Dendritic cell treated with granulocyte-macrophage colony-stimulating factor and Interleukin-4, amounts not matched to agents 40 ng/mL and 50 ng/mL, for 4 days (primary cell): ENCODE measurements at regions not wholly inside any gene's neighbourhood (a gene's known extent, or its start where the extent isn't known, plus 50 kb on each side); places are given as distances from the start of the nearest gene placed in this dataset.

Source experiments
- H3K27ac Mint-ChIP-seq: one replicate; pipeline ENCODE4 v1.8.0; 2022; ENCODE audit warnings: mild to moderate bottlenecking, mixed read lengths
- H3K27me3 Mint-ChIP-seq: one replicate; pipeline ENCODE4 v1.8.0; 2022; ENCODE audit warnings: mild to moderate bottlenecking, mixed read lengths
- H3K36me3 Mint-ChIP-seq: one replicate; pipeline ENCODE4 v1.8.0; 2022; ENCODE audit warnings: low read depth, mixed read lengths
- H3K4me1 Mint-ChIP-seq: one replicate; pipeline ENCODE4 v1.8.0; 2022; ENCODE audit warnings: low read depth, mixed read lengths
- H3K4me3 Mint-ChIP-seq: one replicate; pipeline ENCODE4 v1.8.0; 2022; ENCODE audit warnings: mild to moderate bottlenecking, moderate library complexity, mixed read lengths
- H3K9me3 Mint-ChIP-seq: one replicate; pipeline ENCODE4 v1.8.0; 2022; ENCODE audit warnings: mixed read lengths
- intact Hi-C: fragments of 100-400 bp; cut with micrococcal nuclease; formaldehyde crosslinking; loops from one replicate; pipeline ENCODE4 v1.15.0; 2022

GRCh38 chr16:86383488-86384262 lies 126.7 kb upstream of the FOXF1 start:
- Mint-ChIP-seq H3K36me3 (no peaks in the 10 kb centered on the region), H3K4me3 (no peak overlapping the region), H3K9me3 (no peaks in the 10 kb centered on the region), H3K27ac (no peak overlapping the region), H3K27me3 (peaks cover 13% of the 10 kb centered on the region), H3K4me1 (peaks cover 11% of the 10 kb centered on the region)
- intact Hi-C loops: no loop called here

GRCh38 chr16:86384263-86384649 lies 126.1 kb upstream of the FOXF1 start:
- Mint-ChIP-seq H3K9me3 (no peaks in the 10 kb centered on the region), H3K4me1 (peaks cover 11% of the 10 kb centered on the region), H3K27ac (no peak overlapping the region), H3K36me3 (no peaks in the 10 kb centered on the region), H3K4me3 (no peak overlapping the region), H3K27me3 (peaks cover 14% of the 10 kb centered on the region)
- intact Hi-C loops: no loop called here

GRCh38 chr16:86384980-86385379 lies 125.3 kb upstream of the FOXF1 start:
- H3K9me3 Mint-ChIP-seq: no peaks in the 10 kb centered on the region
- intact Hi-C loops: no loop called here
- H3K36me3 Mint-ChIP-seq: no peaks in the 10 kb centered on the region
- H3K27me3 Mint-ChIP-seq: peaks cover 14% of the 10 kb centered on the region
- H3K4me1 Mint-ChIP-seq: peaks cover 11% of the 10 kb centered on the region
- no peak overlapping the region for H3K4me3 Mint-ChIP-seq
- no peak overlapping the region for H3K27ac Mint-ChIP-seq

- intact Hi-C loops: no loop called here
- H3K4me3 Mint-ChIP-seq: no peak overlapping the region
- no peaks in the 10 kb centered on the region for H3K36me3 Mint-ChIP-seq
Measured at GRCh38 chr16:86387468-86388440, 122.6 kb upstream of the FOXF1 start.

GRCh38 chr16:86388976-86389375 lies 121.4 kb upstream of the FOXF1 start:
- Mint-ChIP-seq H3K4me3 (no peak overlapping the region), H3K4me1 (peaks cover 2% of the 10 kb centered on the region), H3K27ac (no peak overlapping the region), H3K9me3 (no peaks in the 10 kb centered on the region), H3K27me3 (peaks cover 4% of the 10 kb centered on the region), H3K36me3 (no peaks in the 10 kb centered on the region)
- intact Hi-C loops: no loop called here

More at GRCh38 chr16:86387468-86388440, 122.6 kb upstream of the FOXF1 start:
- peaks cover 11% of the 10 kb centered on the region for H3K4me1 Mint-ChIP-seq
- no peaks in the 10 kb centered on the region for H3K9me3 Mint-ChIP-seq
- peaks cover 11% of the 10 kb centered on the region for H3K27me3 Mint-ChIP-seq
- no peak overlapping the region for H3K27ac Mint-ChIP-seq

- Mint-ChIP-seq H3K4me1 (no peaks in the 10 kb centered on the region), H3K9me3 (no peaks in the 10 kb centered on the region), H3K27ac (no peak overlapping the region), H3K36me3 (no peaks in the 10 kb centered on the region), H3K27me3 (peaks cover 4% of the 10 kb centered on the region), H3K4me3 (no peak overlapping the region)
- intact Hi-C loops: no loop called here
Measured at GRCh38 chr16:86389566-86390328, 120.6 kb upstream of the FOXF1 start.

- no peaks in the 10 kb centered on the region for H3K36me3 Mint-ChIP-seq
- no peak overlapping the region for H3K4me3 Mint-ChIP-seq
- intact Hi-C loops: no loop called here
- H3K9me3 Mint-ChIP-seq: no peaks in the 10 kb centered on the region
- peaks cover 4% of the 10 kb centered on the region for H3K27me3 Mint-ChIP-seq
- H3K4me1 Mint-ChIP-seq: no peaks in the 10 kb centered on the region
- no peak overlapping the region for H3K27ac Mint-ChIP-seq
Measured at GRCh38 chr16:86390335-86390734, 120.0 kb upstream of the FOXF1 start.

- Mint-ChIP-seq H3K27me3 (peaks cover 2% of the 10 kb centered on the region), H3K4me1 (no peaks in the 10 kb centered on the region), H3K9me3 (no peaks in the 10 kb centered on the region), H3K4me3 (no peak overlapping the region), H3K27ac (no peak overlapping the region), H3K36me3 (no peaks in the 10 kb centered on the region)
- intact Hi-C loops: no loop called here
Measured at GRCh38 chr16:86391486-86391885, 118.8 kb upstream of the FOXF1 start.

GRCh38 chr16:86391984-86392383 lies 118.3 kb upstream of the FOXF1 start:
- H3K4me1 Mint-ChIP-seq: no peaks in the 10 kb centered on the region
- peaks cover 2% of the 10 kb centered on the region for H3K27me3 Mint-ChIP-seq
- H3K4me3 Mint-ChIP-seq: no peak overlapping the region
- no peaks in the 10 kb centered on the region for H3K9me3 Mint-ChIP-seq
- intact Hi-C loops: no loop called here
- no peak overlapping the region for H3K27ac Mint-ChIP-seq
- no peaks in the 10 kb centered on the region for H3K36me3 Mint-ChIP-seq

GRCh38 chr16:86392436-86393152 lies 117.7 kb upstream of the FOXF1 start:
- H3K36me3 Mint-ChIP-seq: no peaks in the 10 kb centered on the region
- no peaks in the 10 kb centered on the region for H3K4me1 Mint-ChIP-seq
- H3K27me3 Mint-ChIP-seq: peaks cover 2% of the 10 kb centered on the region
- intact Hi-C loops: no loop called here
- H3K27ac Mint-ChIP-seq: no peak overlapping the region
- no peak overlapping the region for H3K4me3 Mint-ChIP-seq
- H3K9me3 Mint-ChIP-seq: no peaks in the 10 kb centered on the region

GRCh38 chr16:86393907-86394626 lies 116.3 kb upstream of the FOXF1 start:
- no peak overlapping the region for H3K4me3 Mint-ChIP-seq
- no peaks in the 10 kb centered on the region for H3K9me3 Mint-ChIP-seq
- H3K36me3 Mint-ChIP-seq: no peaks in the 10 kb centered on the region
- no peaks in the 10 kb centered on the region for H3K4me1 Mint-ChIP-seq
- H3K27me3 Mint-ChIP-seq: no peaks in the 10 kb centered on the region
- intact Hi-C loops: no loop called here
- no peak overlapping the region for H3K27ac Mint-ChIP-seq

GRCh38 chr16:86395477-86395876 lies 114.8 kb upstream of the FOXF1 start:
- no peaks in the 10 kb centered on the region for H3K9me3 Mint-ChIP-seq
- intact Hi-C loops: no loop called here
- no peaks in the 10 kb centered on the region for H3K36me3 Mint-ChIP-seq
- no peak overlapping the region for H3K4me3 Mint-ChIP-seq
- H3K27ac Mint-ChIP-seq: no peak overlapping the region
- H3K27me3 Mint-ChIP-seq: no peaks in the 10 kb centered on the region
- H3K4me1 Mint-ChIP-seq: no peaks in the 10 kb centered on the region

GRCh38 chr16:86396422-86396821 lies 113.9 kb upstream of the FOXF1 start:
- no peak overlapping the region for H3K4me3 Mint-ChIP-seq
- no peaks in the 10 kb centered on the region for H3K4me1 Mint-ChIP-seq

More at GRCh38 chr16:86396422-86396821, 113.9 kb upstream of the FOXF1 start:
- intact Hi-C loops: no loop called here
- Mint-ChIP-seq H3K36me3 (no peaks in the 10 kb centered on the region), H3K27ac (no peak overlapping the region), H3K9me3 (no peaks in the 10 kb centered on the region), H3K27me3 (no peaks in the 10 kb centered on the region)
